Keratinocyte (primary cell): ENCODE measurements at regions not wholly inside any gene's neighbourhood (a gene's known extent, or its start where the extent isn't known, plus 50 kb on each side); places are given as distances from the start of the nearest gene placed in this dataset.

Experiments used
- DNase-seq: peaks from one replicate; pipeline ENCODE4 v3.0.0-alpha.2; 2011; ENCODE audit warnings: low read depth, missing footprints, low spot score
- FAIRE-seq: peaks from 2 replicates; lab custom pipeline; 2011; peaks lifted over from hg19 to GRCh38; lab: Jason Lieb, UNC
- H2AFZ ChIP-seq: 2 replicates; pipeline ENCODE4 v1.6.0; 2012; ENCODE audit warnings: low read length, control low read depth, inconsistent platforms; ENCODE audit not compliant: control insufficient read depth
- H3K27ac ChIP-seq: 2 replicates; pipeline ENCODE4 v1.5.1; 2011; ENCODE audit warnings: low read length; ENCODE audit not compliant: control insufficient read depth, insufficient read depth
- H3K27me3 ChIP-seq: 3 replicates; pipeline ENCODE4 v1.6.0; 2011; ENCODE audit warnings: low read length; ENCODE audit not compliant: control insufficient read depth, insufficient read depth; ENCODE audit errors: extremely low read depth
- H3K36me3 ChIP-seq, 2 experiments: 2 replicates in 1 of 2; 3 replicates in 1 of 2; pipeline ENCODE4 v1.5.1; 2011; ENCODE audit warnings: low read length in 2 of 2, mild to moderate bottlenecking in 1 of 2; ENCODE audit not compliant: control insufficient read depth in 2 of 2, insufficient read depth in 2 of 2; ENCODE audit errors: extremely low read depth in 1 of 2
- H3K4me1 ChIP-seq: 3 replicates; pipeline ENCODE4 v1.5.1; 2011; ENCODE audit warnings: low read length; ENCODE audit not compliant: control insufficient read depth, insufficient read depth; ENCODE audit errors: extremely low read depth
- H3K4me2 ChIP-seq: 3 replicates; pipeline ENCODE4 v1.6.0; 2011; ENCODE audit warnings: low read depth, low read length; ENCODE audit not compliant: control insufficient read depth, insufficient read depth; ENCODE audit errors: extremely low read depth
- H3K4me3 ChIP-seq, 3 experiments: fragments of 200-600 bp in 1 of 3; sonication (generic) in 1 of 3; 2 replicates in 2 of 3; 3 replicates in 1 of 3; pipeline ENCODE4 v1.5.1; 2011 to 2016; ENCODE audit warnings: low read length in 3 of 3, mild to moderate bottlenecking in 3 of 3, control low read depth in 2 of 3, inconsistent platforms in 1 of 3, low read depth in 1 of 3, mixed read lengths in 1 of 3, mixed run types in 1 of 3, moderate library complexity in 1 of 3; ENCODE audit not compliant: control insufficient read depth in 2 of 3, insufficient read depth in 2 of 3; ENCODE audit errors: extremely low read depth in 1 of 3
- H3K79me2 ChIP-seq: 2 replicates; pipeline ENCODE4 v1.6.0; 2012; ENCODE audit warnings: low read length; ENCODE audit not compliant: control insufficient read depth, insufficient read depth
- H3K9ac ChIP-seq: 3 replicates; pipeline ENCODE4 v1.6.0; 2011; ENCODE audit warnings: low read length; ENCODE audit not compliant: control insufficient read depth, insufficient read depth; ENCODE audit errors: extremely low read depth
- H3K9me1 ChIP-seq: 3 replicates; pipeline ENCODE4 v1.6.0; 2011; ENCODE audit warnings: low read length; ENCODE audit not compliant: control insufficient read depth, insufficient read depth; ENCODE audit errors: extremely low read depth
- H3K9me3 ChIP-seq: 2 replicates; pipeline ENCODE4 v1.5.1; 2012; ENCODE audit warnings: low read depth, low read length; ENCODE audit not compliant: control insufficient read depth
- H4K20me1 ChIP-seq: 3 replicates; pipeline ENCODE4 v1.6.0; 2011; ENCODE audit warnings: low read length; ENCODE audit not compliant: control insufficient read depth, insufficient read depth; ENCODE audit errors: extremely low read depth
- CTCF ChIP-seq, 3 experiments: IDR thresholded peaks in 1 of 3; conservative IDR thresholded peaks in 1 of 3; optimal IDR thresholded peaks in 1 of 3; 2 replicates in 2 of 3; 3 replicates in 1 of 3; pipeline versions ENCODE3 to v1.5.1; 2011; ENCODE audit warnings: low read length in 3 of 3, mild to moderate bottlenecking in 3 of 3, moderate library complexity in 2 of 3, control low read depth in 1 of 3, inconsistent platforms in 1 of 3; ENCODE audit not compliant: insufficient read depth in 2 of 3; ENCODE audit errors: extremely low read depth in 1 of 3
- EZH2 ChIP-seq: IDR thresholded peaks from one replicate; pipeline ENCODE4 v1.6.1; 2012; ENCODE audit warnings: inconsistent platforms, mild to moderate bottlenecking, low read length, moderate library complexity
- dilution Hi-C: fragments of 300-500 bp; cut with MboI; formaldehyde crosslinking; loops from one replicate; pipeline ENCODE4 v1.7.0; 2020; ENCODE audit warnings: low sequenced_read_pairs; ENCODE audit not compliant: extremely low pct_ligation_motif_present

GRCh38 chr13:62035981-62036380 is 620.3 kb upstream of the PCDH20 start:
- Histone ChIP-seq H4K20me1 (no peaks in the 10 kb centered on the region), H3K4me3 (no peak overlapping the region), H3K36me3 (no peaks in the 10 kb centered on the region), H2AFZ (no peak overlapping the region), H3K9me3 (no peaks in the 10 kb centered on the region), H3K9me1 (no peaks in the 10 kb centered on the region), H3K27ac (no peak overlapping the region), H3K9ac (no peak overlapping the region), H3K79me2 (no peaks in the 10 kb centered on the region), H3K4me2 (no peak overlapping the region), H3K27me3 (no peaks in the 10 kb centered on the region), H3K4me1 (no peaks in the 10 kb centered on the region)
- dilution Hi-C loops, result no loop called here
- no peak for TF ChIP-seq CTCF (optimal IDR thresholded peaks at IDR 0.05 in 1 of 3, IDR thresholded peaks at IDR 0.05 in 1 of 3, conservative IDR thresholded peaks at IDR 0.05 in 1 of 3; ENCODE audit: extremely low read depth in 1 of 3, insufficient read depth in 2 of 3, low read length in 3 of 3)
- no peak for TF ChIP-seq EZH2
- FAIRE-seq (no peak), DNase-seq (no peak)

- Histone ChIP-seq H3K36me3 (no peaks in the 10 kb centered on the region), H3K9ac (no peak overlapping the region)
These were observed 618.3 kb upstream of the PCDH20 start for GRCh38 chr13:62033934-62034333.

More at GRCh38 chr13:62033934-62034333, 618.3 kb upstream of the PCDH20 start:
- H3K4me1 ChIP-seq, result no peaks in the 10 kb centered on the region
- dilution Hi-C loops, result no loop called here
- H3K4me2 ChIP-seq, result no peak overlapping the region
- H2AFZ ChIP-seq, result no peak overlapping the region
- H3K4me3 ChIP-seq, result no peak overlapping the region
- no peaks in the 10 kb centered on the region for H3K9me1 ChIP-seq
- no peak overlapping the region for H3K27ac ChIP-seq
- TF ChIP-seq EZH2, result no peak
- TF ChIP-seq CTCF (optimal IDR thresholded peaks at IDR 0.05 in 1 of 3, IDR thresholded peaks at IDR 0.05 in 1 of 3, conservative IDR thresholded peaks at IDR 0.05 in 1 of 3; ENCODE audit: extremely low read depth in 1 of 3, insufficient read depth in 2 of 3, low read length in 3 of 3), result no peak
- no peaks in the 10 kb centered on the region for H4K20me1 ChIP-seq
- no peak for DNase-seq
- no peak for FAIRE-seq
- no peaks in the 10 kb centered on the region for H3K9me3 ChIP-seq
- no peaks in the 10 kb centered on the region for H3K27me3 ChIP-seq
- H3K79me2 ChIP-seq, result no peaks in the 10 kb centered on the region
